HG02938 (cell line): ENCODE measurements at regions not wholly inside any gene's neighbourhood (a gene's known extent, or its start where the extent isn't known, plus 50 kb on each side); places are given as distances from the start of the nearest gene placed in this dataset.

Experiments
- ATAC-seq: cut with Tn5 transposase; IDR thresholded peaks from one replicate; pipeline ENCODE4 v1.9.1; 2021; ENCODE audit warnings: mild to moderate bottlenecking, moderate library complexity; ENCODE audit not compliant: unreplicated experiment

DNA sequence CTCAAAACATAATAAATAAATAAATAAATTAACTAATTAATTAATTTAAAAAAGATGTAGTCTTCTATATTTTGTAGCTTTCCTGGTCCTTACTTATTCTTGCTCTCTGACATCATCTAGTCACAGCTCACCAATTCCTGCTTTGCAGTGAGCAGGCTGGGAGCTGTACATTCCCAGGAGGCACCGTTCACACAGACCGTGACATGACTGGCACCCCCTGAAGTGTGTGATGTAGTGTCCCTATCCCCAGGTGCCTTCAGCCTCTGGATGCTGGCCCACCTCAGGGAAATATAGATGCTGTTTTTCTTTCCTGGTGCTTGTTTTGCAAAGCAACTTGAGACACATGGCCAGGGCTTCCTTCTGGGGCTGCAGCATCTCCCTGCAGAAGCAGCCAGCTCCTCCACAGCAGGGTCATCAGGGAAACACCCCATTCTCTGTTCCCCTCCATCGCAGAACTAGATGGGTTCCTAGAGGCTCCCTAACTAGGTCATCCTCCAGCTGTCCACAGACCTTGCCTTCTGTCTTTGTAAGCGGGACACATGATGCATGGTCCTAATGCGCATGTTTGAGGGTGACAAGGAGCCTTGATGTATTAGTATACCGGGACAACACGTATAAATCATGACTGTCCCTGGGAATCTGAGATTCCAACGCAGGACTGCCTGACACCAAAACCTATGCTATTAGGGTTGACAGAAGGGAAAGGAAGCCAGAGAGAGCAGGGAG, 76.4 kb downstream of the RHOB start:
- no peak for ATAC-seq

- ATAC-seq: no peak
Measured at GRCh38 chr2:20523799-20524187, 76.9 kb downstream of the RHOB start.

DNA sequence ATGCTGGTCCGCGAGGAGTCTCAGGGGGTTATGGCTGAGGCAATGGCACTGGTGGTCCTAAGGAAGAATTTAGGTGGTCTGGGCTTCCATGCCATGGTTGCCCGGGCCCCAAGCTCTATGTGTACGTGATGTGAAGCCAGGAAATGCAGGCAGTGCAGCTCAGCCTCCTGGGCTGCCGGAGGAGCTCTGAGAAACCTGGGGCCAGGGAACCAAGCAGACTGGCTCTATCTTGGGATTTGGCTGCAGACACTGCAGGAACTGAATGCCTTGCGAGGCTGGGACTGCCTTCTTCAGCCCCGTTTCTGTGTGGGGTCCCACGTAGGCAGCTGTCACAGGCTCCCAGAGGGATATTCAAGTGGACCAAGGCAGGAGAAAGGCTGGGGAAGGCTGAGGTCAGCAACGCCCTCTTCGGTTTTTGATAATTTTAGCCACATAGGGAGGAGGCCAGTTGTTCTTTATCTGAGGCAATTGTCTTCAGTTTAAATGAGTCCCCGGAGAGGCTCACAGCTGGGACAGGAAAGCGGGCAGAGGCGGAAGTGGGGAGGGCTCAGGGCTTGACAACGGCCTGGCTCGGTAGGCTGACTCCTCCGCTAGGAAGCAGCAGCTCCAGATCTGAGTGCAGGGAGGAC, 77.7 kb downstream of the RHOB start:
- peak; percentile 47 for ATAC-seq

DNA sequence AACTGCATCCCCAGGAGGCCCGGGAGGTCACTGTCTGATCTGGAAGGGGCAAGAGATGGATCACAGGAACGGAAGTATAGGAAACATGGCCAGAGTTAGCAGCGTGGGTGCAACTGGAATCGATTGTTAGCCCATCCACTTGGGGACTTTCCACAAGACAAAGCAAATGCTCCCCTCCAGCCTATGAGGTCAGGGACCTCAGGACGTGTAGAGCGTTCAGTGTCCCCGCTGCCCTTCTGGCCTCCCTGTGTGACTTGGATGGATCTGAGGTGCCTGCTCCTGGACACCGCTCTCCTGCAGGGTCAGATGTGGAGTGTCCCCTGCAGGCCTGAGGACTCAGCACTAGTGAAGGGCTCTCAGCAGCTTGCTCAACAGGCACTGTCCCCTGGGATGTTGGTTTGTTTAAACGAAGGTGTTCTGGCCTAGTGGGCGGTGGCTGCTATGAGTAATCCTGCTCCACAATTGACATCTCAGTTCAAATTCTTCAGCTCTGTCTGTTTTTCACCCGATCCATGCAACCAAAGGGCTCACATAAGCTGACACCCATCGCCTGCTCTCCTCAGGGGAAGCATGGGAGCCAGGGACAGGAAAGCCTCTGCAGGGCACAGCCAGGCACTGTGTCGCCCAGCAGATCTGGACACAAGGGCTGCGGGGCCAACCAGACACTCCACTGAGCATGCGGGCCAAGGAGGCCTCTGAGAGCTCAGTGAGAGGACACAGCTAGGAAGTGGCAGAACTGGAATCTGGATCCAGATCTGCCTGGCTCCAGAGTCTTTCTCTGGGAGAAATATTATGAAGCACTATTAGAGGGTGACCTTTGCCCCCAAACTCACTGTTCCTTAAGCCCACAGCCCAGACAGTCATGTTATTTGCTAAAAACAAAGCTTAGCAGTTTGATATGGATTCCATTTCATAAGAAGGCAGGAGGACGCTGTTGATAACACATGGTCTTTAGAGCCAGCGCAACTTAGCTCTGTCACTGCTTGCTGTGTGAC, 78.5 kb downstream of the RHOB start:
- peak; percentile 96 for ATAC-seq

GRCh38 chr2:20526160-20526559, 79.3 kb downstream of the RHOB start:
- ATAC-seq: no peak

GRCh38 chr2:20526708-20527107, 79.8 kb downstream of the RHOB start:
- no peak for ATAC-seq

DNA sequence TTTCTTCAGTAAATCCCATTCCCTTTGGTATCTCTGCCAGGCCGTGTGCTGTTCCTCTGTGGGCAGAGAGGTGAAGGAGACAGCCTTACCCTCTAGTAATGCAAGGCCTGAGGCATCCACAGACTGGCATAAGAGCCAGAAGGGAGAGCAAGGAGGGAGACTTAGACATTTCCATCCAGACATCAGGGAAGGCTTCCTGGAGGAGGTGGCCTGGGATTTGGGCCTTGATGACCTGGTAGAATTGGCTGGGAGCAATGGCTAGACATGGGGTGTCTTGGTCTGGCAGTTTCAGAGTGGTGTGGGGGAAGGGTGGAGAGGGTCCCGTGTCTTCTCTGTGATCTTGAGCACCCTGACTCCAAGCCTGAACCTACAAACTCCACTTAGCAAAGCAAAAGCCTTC, 81.8 kb downstream of the RHOB start:
- ATAC-seq: no peak

GRCh38 chr2:20530520-20530919, 83.6 kb downstream of the RHOB start:
- no peak for ATAC-seq

- no peak for ATAC-seq
Measured at GRCh38 chr2:20531633-20532262, 84.9 kb downstream of the RHOB start.

GRCh38 chr2:20532634-20533437, 86.0 kb downstream of the RHOB start:
- no peak for ATAC-seq

DNA sequence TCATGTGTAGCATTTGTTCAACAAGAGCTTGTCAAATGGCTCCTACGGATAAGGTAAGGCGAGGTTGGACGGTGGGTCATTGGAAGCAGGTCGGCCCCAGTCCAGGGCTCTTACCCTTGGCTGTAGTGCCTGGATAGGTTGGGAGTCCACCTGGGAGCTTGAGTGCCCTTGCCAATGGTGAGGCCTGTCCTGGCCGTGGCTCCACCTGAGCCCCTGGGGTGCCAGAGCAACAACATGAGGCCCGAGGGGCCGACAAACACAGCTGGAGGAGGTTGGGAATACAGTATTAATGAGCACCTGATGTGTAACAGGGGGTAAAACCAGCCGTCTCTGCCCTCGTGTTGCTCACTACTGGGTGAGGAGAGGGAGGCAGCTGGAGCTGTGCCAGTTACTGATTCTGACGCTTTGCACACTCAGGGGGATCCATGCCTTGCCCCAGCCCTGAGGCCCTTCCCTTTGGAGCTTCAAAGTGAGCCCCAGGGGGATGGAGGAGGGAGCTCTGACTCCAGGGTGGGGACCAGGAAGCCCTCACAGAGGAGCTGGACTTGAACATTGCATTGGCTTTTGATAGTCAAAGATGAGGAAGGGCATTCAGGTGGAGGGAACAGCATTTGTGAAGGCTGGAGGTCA, 87.2 kb downstream of the RHOB start:
- ATAC-seq: no peak

DNA sequence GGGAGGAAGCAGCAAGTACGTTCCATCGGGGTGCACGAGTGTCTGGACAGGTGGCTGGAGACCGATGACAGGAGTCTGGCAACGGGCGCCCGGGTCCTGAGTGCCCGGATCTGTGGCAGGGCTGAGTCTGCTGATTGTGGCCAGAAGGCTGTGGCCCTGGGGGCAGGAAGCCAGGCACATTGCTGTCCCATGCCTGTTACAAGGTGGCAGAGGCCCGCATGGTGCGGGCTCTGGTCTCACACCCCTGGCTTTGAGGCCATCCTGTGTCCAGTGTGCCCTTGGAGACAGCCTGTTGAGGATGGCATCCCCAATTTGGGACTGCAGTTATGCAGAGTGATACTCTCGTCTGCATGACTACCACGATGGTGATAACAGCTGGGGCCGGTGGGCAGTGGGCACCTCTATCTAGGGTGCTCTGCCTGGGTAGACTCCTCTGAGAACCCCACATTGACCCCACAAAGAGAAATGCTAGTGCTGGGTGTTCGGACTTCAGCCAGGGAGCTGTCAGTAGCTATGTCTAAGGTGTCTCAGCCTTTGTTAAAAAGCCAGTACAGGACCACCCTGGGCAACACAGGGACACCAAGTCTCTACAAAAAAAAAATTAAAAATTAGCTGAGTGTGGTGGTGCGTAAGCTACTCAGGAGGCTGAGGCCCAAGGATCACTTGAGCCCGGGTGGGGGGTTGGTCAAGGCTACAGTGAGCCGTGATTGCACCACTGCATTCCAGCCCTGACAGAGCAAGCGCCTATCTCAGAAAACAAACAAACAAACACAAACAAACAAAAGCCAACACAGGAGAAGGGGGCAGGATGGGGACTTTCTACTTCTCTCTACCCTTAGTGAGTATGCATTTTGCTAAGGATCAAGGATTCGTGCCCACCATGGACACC, 88.3 kb downstream of the RHOB start:
- no peak for ATAC-seq

DNA sequence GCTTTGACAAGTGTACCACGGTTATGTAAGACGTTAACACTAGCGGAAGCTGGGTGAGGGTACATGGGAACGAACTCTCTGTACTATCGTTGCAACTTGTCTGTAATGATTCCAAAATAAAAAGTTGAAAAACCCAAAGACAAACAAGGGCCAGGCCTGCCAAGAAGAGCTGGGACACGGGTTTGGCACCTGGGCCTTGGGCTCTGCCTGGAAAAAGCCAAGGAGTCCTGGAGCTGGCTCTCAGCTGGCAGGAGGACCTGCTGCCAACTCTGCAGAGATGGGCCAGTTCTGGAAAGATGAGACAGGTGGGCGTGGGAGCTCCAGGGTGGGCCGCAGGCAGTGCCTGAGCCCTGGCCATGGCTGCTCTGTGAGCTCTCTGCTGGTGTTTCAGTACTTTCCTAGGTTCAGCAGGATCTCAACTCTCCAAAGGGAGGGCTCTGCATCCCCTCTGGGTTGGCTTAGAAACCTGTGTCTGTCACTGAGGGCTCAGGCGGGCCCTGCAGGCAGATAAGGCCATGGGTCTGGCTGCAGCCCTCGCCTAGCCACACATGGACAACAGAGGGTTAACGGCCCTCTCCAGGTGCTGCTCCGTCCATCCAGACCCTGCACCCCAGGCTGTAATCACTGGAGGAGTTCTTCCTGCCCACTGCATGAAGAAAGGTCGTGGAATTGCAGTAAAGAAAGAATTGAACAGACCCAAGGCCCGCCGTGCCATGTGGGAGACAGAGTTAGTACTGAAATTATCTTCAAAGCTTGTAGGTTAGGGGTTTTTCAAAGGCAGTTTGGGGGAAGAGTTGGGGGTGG, 89.9 kb downstream of the RHOB start:
- no peak for ATAC-seq

GRCh38 chr2:20537423-20538307, 90.8 kb downstream of the RHOB start:
- ATAC-seq: no peak

DNA sequence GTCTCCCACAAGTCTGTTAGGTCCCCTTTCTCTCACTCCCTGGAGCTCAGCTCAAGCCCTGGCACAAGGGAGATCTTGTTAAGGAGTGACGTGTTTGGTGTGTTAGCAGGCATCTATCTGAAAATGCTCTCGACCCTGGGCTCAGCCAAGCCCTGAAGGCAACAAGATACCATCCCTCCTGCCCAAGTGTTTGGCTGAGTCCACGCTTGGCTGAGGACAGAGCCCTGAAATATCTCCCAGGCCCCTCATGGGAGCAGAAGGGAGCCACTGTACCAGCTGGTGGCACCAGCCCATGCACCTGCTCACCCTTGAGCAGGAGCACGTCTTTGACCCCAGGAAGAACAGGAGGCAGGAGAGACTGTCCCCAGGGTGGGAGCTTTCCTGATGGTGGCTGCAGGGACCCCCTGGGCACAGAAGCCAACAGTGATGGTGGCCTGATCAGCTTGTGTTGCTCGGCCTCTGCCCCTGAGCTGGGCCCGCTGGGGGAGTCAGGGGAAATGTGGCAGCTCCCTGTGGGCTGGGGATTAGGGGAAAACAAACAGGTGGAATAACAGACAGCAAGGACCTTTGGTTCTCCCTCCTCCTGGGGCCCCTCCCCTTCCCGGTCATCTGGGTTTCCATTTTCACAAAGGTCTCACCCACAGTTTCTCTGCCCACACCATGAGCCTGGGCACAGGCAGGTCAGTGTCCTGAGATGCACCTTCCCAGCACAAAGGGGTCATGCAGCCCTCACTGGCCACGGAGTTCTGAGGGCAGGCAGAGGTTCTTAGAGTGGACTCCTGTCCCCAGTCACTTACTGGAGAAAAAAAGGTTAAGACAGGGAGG, 91.6 kb downstream of the RHOB start:
- ATAC-seq: no peak

- no peak for ATAC-seq
Measured at GRCh38 chr2:20539133-20539719, 92.4 kb downstream of the RHOB start.
